ENCODE measurements at regions not wholly inside any gene's neighbourhood (a gene's known extent, or its start where the extent isn't known, plus 50 kb on each side); places are given as distances from the start of the nearest gene placed in this dataset.

DNA sequence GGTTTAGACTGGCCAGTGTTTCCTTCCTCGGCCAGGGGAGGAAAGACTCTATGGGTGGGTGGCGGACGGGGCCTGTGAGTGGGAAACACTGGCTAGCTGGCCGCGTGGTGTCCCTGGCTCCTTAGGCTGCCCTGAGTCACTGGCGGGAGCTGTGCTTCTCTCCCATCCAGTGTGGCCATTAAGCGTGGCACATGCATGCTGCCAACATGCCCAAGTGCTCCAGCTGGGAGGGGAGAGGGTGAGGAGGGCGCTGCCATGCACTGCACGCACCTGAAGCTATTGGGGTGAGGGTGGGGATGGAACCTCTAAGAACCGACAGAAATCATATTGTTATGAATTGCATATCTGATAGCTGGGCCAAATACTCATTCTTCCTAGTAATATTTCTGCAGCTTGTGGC, 270.8 kb downstream of the CALCRL start:
- no peak overlapping the region for H3K27ac ChIP-seq
- no peak for TF ChIP-seq CTCF (IDR thresholded peaks at IDR 0.05)
- TF ChIP-seq ZFX (IDR thresholded peaks at IDR 0.05; ENCODE audit: borderline replicate concordance), result no peak

GRCh38 chr2:187174582-187174981, 273.5 kb downstream of the CALCRL start:
- TF ChIP-seq CTCF (IDR thresholded peaks at IDR 0.05), result peak; percentile 76
- no peak for TF ChIP-seq ZFX (IDR thresholded peaks at IDR 0.05; ENCODE audit: borderline replicate concordance)
- no peak overlapping the region for H3K27ac ChIP-seq

DNA sequence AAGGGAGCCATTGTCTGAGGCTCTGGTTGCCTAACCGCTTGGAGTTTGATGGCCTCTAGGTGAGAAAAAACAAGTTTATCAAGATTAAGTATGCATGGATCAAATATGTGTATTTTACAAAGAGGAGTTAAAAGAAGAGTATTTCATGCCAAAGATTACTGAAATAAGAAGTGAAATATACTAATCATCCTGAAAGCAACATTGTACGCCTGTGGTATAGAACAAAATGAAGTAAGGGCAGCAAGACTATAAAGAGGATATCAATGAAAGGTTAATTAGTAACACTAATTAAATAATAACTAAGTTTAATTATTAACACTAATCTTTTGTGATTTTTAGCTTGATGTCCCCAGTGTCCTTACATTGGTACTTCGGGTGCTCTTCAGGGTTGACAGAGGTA, 276.7 kb downstream of the CALCRL start:
- peak overlapping the region; percentile 42 for H3K27ac ChIP-seq
- TF ChIP-seq CTCF (IDR thresholded peaks at IDR 0.05) (no peak), ZFX (IDR thresholded peaks at IDR 0.05; ENCODE audit: borderline replicate concordance) (no peak)

DNA sequence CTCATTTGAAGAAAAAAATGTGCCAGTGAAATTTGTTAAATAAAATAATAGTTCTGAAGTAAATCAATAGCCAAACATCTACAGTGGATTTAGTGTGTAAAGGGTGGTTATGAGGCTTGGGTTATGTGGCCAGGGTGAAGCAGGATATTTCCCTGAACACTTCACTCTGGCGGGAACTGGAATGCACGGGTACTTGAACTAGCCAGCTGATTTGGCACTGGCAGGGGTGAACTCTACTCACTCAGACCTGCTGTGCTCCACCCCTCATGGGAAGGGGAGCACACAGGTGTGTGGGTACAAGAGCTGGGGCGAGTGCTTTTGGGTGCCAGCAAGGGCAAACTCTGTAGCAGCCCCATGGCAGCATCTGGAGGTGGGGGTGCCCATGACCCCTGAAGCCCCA, 278.2 kb downstream of the CALCRL start:
- TF ChIP-seq CTCF (IDR thresholded peaks at IDR 0.05) (no peak), ZFX (IDR thresholded peaks at IDR 0.05; ENCODE audit: borderline replicate concordance) (no peak)
- no peak overlapping the region for H3K27ac ChIP-seq

- TF ChIP-seq CTCF (IDR thresholded peaks at IDR 0.05), result no peak
- TF ChIP-seq ZFX (IDR thresholded peaks at IDR 0.05; ENCODE audit: borderline replicate concordance), result no peak
- no peak overlapping the region for H3K27ac ChIP-seq
These were observed 279.0 kb downstream of the CALCRL start for GRCh38 chr2:187168720-187169713.

DNA sequence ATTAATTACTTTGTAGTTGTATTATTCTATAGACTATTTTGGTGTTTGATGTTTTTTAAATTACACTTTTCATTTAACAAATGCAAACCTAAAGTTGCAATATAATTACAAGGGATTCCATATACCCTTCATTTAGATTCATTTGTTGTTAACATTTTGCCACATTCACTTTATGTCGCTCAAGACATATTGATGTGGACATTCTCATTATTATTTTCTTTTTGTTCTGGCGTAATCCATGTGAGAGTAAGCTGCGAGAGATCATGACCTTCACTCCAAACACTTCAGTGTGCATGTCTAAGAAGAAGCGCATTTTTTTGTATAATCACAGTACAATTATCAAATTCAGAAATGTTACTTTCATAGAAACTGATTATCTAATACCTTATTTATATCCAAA, 280.6 kb downstream of the CALCRL start:
- TF ChIP-seq CTCF (IDR thresholded peaks at IDR 0.05) (no peak), ZFX (IDR thresholded peaks at IDR 0.05; ENCODE audit: borderline replicate concordance) (no peak)
- no peak overlapping the region for H3K27ac ChIP-seq

DNA sequence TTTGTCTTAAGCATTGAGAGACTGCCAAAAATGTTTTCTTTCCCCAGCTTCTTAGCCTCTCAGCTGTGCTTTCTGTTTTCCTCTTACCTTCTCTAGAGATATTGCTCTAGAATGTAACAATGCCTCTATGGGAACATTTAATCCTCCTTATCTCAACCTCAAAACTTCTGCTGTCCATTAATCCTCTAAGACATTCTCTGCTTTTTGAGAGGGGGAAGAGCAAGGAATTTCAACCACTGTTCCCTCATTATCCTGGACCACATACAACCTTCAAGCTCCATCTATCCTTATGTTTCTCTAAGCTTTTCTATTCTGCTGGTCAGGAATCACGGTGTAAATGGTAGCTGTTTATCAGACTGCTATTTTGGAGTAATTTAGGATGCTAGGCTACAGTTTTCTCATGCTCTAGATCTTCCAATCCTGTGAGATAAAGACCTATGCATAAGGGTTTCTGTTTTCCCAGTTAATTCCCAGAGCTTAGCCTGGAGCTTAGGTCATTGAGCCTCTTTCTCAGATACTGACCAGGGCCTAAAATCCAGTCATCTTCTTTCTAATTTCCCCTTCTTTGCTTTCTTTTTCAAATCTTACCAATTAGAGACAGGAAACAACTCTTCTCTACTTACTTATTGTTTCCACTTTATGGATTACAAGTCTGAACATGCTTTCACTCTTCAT, 282.0 kb downstream of the CALCRL start:
- H3K27ac ChIP-seq, result no peak overlapping the region
- TF ChIP-seq CTCF (IDR thresholded peaks at IDR 0.05), result no peak
